ENCODE measurements at regions not wholly inside any gene's neighbourhood (a gene's known extent, or its start where the extent isn't known, plus 50 kb on each side); places are given as distances from the start of the nearest gene placed in this dataset.

- H3K4me1 ChIP-seq, result no peaks in the 10 kb centered on the region
Observed at GRCh38 chr4:178470996-178471784, 1029.0 kb upstream of the AGA start.

GRCh38 chr4:178471994-178472393 is 1029.8 kb upstream of the AGA start:
- Histone ChIP-seq H3K36me3 (replicated peaks in 1 of 2; ENCODE audit: insufficient read depth in 1 of 2, low read depth in 2 of 2) (no peaks in the 10 kb centered on the region), H3K27ac (no peak overlapping the region), H3K4me1 (no peaks in the 10 kb centered on the region), H3K4me3 (no peak overlapping the region), H3K9me3 (no peaks in the 10 kb centered on the region), H3K27me3 (no peaks in the 10 kb centered on the region)
- WGBS, 2 donors, result 74 to 81% methylated on average over 2 of the region's 2 CpGs
- TF ChIP-seq CTCF (IDR thresholded peaks at IDR 0.05) (no peak), POLR2A (IDR thresholded peaks at IDR 0.05) (no peak)
- intact Hi-C loops (cut with DNase I), result no loop called here
- ATAC-seq (no peak), DNase-seq (no peak)

More at GRCh38 chr4:178470996-178471784, 1029.0 kb upstream of the AGA start:
- H3K36me3 ChIP-seq (replicated peaks in 1 of 2; ENCODE audit: insufficient read depth in 1 of 2, low read depth in 2 of 2), result no peaks in the 10 kb centered on the region
- DNase-seq (no peak), ATAC-seq (no peak)
- intact Hi-C loops (cut with DNase I), result no loop called here
- no peaks in the 10 kb centered on the region for H3K9me3 ChIP-seq
- H3K27me3 ChIP-seq, result no peaks in the 10 kb centered on the region
- no peak overlapping the region for H3K27ac ChIP-seq
- no peak for TF ChIP-seq POLR2A (IDR thresholded peaks at IDR 0.05)
- TF ChIP-seq CTCF (IDR thresholded peaks at IDR 0.05), result no peak
- H3K4me3 ChIP-seq, result no peak overlapping the region
- 60 to 75% methylated on average over 4 of the region's 4 CpGs for WGBS, 2 donors

- TF ChIP-seq POLR2A (IDR thresholded peaks at IDR 0.05) (no peak), CTCF (IDR thresholded peaks at IDR 0.05) (no peak)
- H3K4me3 ChIP-seq, result no peak overlapping the region
- 49 to 53% methylated on average over 3 of the region's 3 CpGs for WGBS, 2 donors
- H3K4me1 ChIP-seq, result no peaks in the 10 kb centered on the region
- H3K27ac ChIP-seq, result no peak overlapping the region
- intact Hi-C loops (cut with DNase I), result no loop called here
- no peaks in the 10 kb centered on the region for H3K27me3 ChIP-seq
- no peak for DNase-seq
- H3K9me3 ChIP-seq, result no peaks in the 10 kb centered on the region
- no peaks in the 10 kb centered on the region for H3K36me3 ChIP-seq (replicated peaks in 1 of 2; ENCODE audit: insufficient read depth in 1 of 2, low read depth in 2 of 2)
- ATAC-seq, result no peak
Observed at GRCh38 chr4:178480105-178480504, 1037.9 kb upstream of the AGA start.

GRCh38 chr4:178480881-178481280 is 1038.6 kb upstream of the AGA start:
- intact Hi-C loops (cut with DNase I), result no loop called here
- DNase-seq (no peak), ATAC-seq (no peak)

More at GRCh38 chr4:178480881-178481280, 1038.6 kb upstream of the AGA start:
- Histone ChIP-seq H3K4me3 (no peak overlapping the region), H3K27ac (no peak overlapping the region), H3K4me1 (no peaks in the 10 kb centered on the region), H3K27me3 (no peaks in the 10 kb centered on the region), H3K36me3 (replicated peaks in 1 of 2; ENCODE audit: insufficient read depth in 1 of 2, low read depth in 2 of 2) (no peaks in the 10 kb centered on the region), H3K9me3 (no peaks in the 10 kb centered on the region)
- TF ChIP-seq CTCF (IDR thresholded peaks at IDR 0.05), result no peak
- TF ChIP-seq POLR2A (IDR thresholded peaks at IDR 0.05), result no peak
